Adipocyte (in vitro differentiated cells): ENCODE measurements at regions not wholly inside any gene's neighbourhood (a gene's known extent, or its start where the extent isn't known, plus 50 kb on each side); places are given as distances from the start of the nearest gene placed in this dataset.

Source experiments
- DNase-seq: peaks from one replicate; pipeline ENCODE4 v3.0.0-alpha.2; 2015; ENCODE audit warnings: low read depth
- H3K27me3 ChIP-seq: replicated peaks from 2 replicates; pipeline ENCODE4 v1.7.0; 2013; ENCODE audit warnings: mild to moderate bottlenecking, low read length, moderate library complexity; ENCODE audit not compliant: control insufficient read depth, insufficient read depth
- H3K36me3 ChIP-seq: 2 replicates; pipeline ENCODE4 v1.7.0; 2013; ENCODE audit warnings: low read length, mild to moderate bottlenecking, moderate library complexity; ENCODE audit not compliant: control insufficient read depth, insufficient read depth, severe bottlenecking
- H3K4me1 ChIP-seq: 2 replicates; pipeline ENCODE4 v1.7.0; 2013; ENCODE audit warnings: mild to moderate bottlenecking, low read length, moderate library complexity; ENCODE audit not compliant: control insufficient read depth, insufficient read depth
- H3K4me3 ChIP-seq: 2 replicates; pipeline ENCODE4 v1.7.0; 2013; ENCODE audit warnings: mild to moderate bottlenecking, low read length, moderate library complexity
- H3K9ac ChIP-seq: 2 replicates; pipeline ENCODE4 v1.7.0; 2013; ENCODE audit warnings: mild to moderate bottlenecking, low read length, moderate library complexity
- H3K9me3 ChIP-seq: 2 replicates; pipeline ENCODE4 v1.7.0; 2013; ENCODE audit warnings: mild to moderate bottlenecking, low read length, moderate library complexity; ENCODE audit not compliant: control insufficient read depth

GRCh38 chr3:99249627-99250026 lies 348.1 kb upstream of the DCBLD2 start:
- H3K9ac ChIP-seq, result peak overlapping the region; percentile 61
- H3K36me3 ChIP-seq, result no peaks in the 10 kb centered on the region

GRCh38 chr3:99248913-99249312 lies 347.4 kb upstream of the DCBLD2 start:
- H3K36me3 ChIP-seq, result no peaks in the 10 kb centered on the region
- peak overlapping the region; percentile 64 for H3K9ac ChIP-seq
- no peaks in the 10 kb centered on the region for H3K9me3 ChIP-seq
- no peak overlapping the region for H3K4me3 ChIP-seq
- no peaks in the 10 kb centered on the region for H3K27me3 ChIP-seq
- H3K4me1 ChIP-seq, result peaks cover 66% of the 10 kb centered on the region
- DNase-seq, result peak; percentile 70

More at GRCh38 chr3:99249627-99250026, 348.1 kb upstream of the DCBLD2 start:
- peak; percentile 14 for DNase-seq
- Histone ChIP-seq H3K9me3 (no peaks in the 10 kb centered on the region), H3K4me1 (peaks cover 69% of the 10 kb centered on the region), H3K4me3 (no peak overlapping the region), H3K27me3 (no peaks in the 10 kb centered on the region)

GRCh38 chr3:99248130-99248529 lies 346.6 kb upstream of the DCBLD2 start:
- no peak overlapping the region for H3K4me3 ChIP-seq
- H3K27me3 ChIP-seq, result no peaks in the 10 kb centered on the region
- H3K4me1 ChIP-seq, result peaks cover 59% of the 10 kb centered on the region
- H3K9me3 ChIP-seq, result no peaks in the 10 kb centered on the region
- H3K9ac ChIP-seq, result peak overlapping the region; percentile 64
- peak; percentile 12 for DNase-seq
- no peaks in the 10 kb centered on the region for H3K36me3 ChIP-seq

DNA sequence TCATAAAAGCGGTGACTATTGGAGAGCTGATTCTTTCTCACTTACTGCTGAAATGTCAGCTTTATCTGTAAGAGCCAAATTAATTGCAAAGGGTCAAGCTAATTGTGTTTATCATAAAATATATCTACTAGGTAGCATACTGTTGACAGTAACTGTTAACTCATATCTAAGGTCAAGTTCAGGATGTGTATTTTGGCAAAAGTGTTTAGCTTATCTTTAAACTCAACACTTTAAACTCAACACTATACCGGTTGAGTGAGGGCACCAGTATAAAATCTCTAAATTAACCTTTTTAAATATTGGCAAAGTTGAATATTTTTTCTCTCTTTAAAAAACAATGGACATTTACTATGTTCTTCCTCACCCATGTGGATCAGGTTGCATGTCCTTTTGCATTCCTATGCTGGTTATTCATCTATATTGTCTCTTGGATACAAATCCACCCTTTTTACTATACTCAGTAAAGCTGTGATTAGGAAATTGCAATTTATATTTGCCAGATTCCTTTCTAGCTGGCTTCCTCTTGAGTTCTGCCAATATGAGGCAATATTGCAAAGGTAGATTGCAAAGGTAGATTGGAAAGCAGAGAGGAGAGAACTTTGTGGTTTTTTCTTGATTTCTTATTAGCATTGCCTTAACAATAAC lies 344.6 kb upstream of the DCBLD2 start:
- H3K4me1 ChIP-seq, result peaks cover 55% of the 10 kb centered on the region
- H3K36me3 ChIP-seq, result no peaks in the 10 kb centered on the region
- peak overlapping the region; percentile 64 for H3K9ac ChIP-seq
- H3K9me3 ChIP-seq, result no peaks in the 10 kb centered on the region
- no peak overlapping the region for H3K4me3 ChIP-seq
- H3K27me3 ChIP-seq, result no peaks in the 10 kb centered on the region
- peak; percentile 64 for DNase-seq

- Histone ChIP-seq H3K36me3 (no peaks in the 10 kb centered on the region), H3K9me3 (no peaks in the 10 kb centered on the region), H3K9ac (no peak overlapping the region), H3K4me1 (peaks cover 28% of the 10 kb centered on the region), H3K4me3 (no peak overlapping the region), H3K27me3 (no peaks in the 10 kb centered on the region)
- DNase-seq, result no peak
Observed at GRCh38 chr3:99242271-99242670, 340.8 kb upstream of the DCBLD2 start.

DNA sequence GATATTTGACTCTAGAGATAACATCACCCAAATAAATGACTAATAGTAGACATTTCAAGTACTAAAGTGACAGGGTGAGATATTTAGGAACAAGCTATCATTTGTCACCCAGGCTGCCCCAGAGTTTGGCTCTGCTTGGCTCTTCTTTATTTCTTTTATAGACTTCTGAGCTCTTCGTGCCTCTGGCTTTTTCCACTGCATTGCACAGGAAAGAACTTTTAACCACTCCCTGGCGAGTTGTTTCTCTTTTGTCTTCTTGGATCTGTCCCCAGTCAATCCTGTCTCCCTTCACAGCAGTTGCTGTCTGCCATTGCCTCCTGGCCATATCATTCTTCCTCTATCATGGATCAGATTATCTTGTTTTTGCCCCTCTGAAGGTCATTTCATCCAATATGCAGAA lies 339.2 kb upstream of the DCBLD2 start:
- H3K4me1 ChIP-seq, result peaks cover 13% of the 10 kb centered on the region
- no peak overlapping the region for H3K4me3 ChIP-seq

DNA sequence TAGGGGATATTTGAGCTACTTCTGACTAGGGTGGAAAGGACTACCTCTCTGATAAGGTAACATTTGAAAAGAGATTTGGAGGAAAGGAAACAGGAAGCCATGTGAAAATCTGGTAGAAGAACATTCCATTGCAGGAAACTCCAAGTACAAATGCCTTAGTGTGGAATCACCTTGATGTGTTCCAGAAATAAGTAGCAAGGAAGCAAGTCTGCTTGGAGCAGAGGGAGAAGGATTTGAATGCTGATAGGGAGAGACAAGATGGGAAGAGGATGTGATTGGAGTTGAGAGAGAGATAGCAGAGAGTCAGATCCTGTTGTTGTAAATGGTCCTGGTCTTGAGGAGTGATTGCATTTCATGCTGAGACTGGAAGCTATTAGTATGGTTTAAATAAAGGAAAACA lies 335.1 kb upstream of the DCBLD2 start:
- no peaks in the 10 kb centered on the region for H3K9me3 ChIP-seq
- no peaks in the 10 kb centered on the region for H3K27me3 ChIP-seq
- H3K4me3 ChIP-seq, result no peak overlapping the region
- H3K4me1 ChIP-seq, result peaks cover 18% of the 10 kb centered on the region
- H3K36me3 ChIP-seq, result no peaks in the 10 kb centered on the region
- H3K9ac ChIP-seq, result no peak overlapping the region
- no peak for DNase-seq

More for the DNA sequence above, 339.2 kb upstream of the DCBLD2 start:
- H3K9me3 ChIP-seq, result no peaks in the 10 kb centered on the region
- no peaks in the 10 kb centered on the region for H3K36me3 ChIP-seq
- no peaks in the 10 kb centered on the region for H3K27me3 ChIP-seq
- DNase-seq, result peak; percentile 37
- H3K9ac ChIP-seq, result peak overlapping the region; percentile 48

DNA sequence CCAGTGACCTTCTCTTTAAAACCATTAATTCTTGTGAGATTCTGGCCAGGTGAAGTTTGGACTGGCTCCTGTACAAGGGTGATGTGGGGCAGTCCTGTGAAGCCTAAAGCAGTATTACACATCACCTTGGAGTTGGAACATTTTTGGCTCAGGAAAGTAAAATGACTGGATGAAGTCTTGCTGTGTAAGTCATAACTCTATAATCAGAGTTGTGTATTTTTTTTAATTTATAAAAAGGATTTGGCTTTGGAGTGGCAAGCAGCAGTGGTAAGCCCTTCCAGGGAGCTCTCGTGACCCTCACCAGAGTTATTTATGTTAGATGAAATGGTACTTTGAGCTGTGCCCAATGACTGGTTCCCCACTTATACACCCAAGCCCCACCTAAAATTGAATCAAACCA lies 331.2 kb upstream of the DCBLD2 start:
- DNase-seq, result no peak
- H3K9ac ChIP-seq, result no peak overlapping the region
- no peaks in the 10 kb centered on the region for H3K9me3 ChIP-seq

DNA sequence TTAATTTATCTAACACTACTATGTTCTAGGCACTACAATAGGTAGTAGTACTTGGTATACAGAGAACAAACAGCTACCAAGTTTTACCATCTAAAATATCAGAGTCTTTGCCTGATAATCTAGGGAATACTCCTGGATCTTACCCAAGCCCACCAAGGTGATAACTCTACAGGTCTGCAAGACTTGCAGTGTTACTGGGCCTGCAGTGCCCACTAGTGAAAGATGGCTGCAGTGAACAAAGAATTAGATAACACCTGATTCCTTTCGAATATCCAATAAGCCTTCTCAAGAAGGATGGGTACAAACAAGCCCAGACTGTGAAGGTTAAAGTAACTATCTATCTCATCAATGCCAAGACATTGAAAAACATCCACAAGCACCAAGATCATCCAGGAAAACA lies 317.0 kb upstream of the DCBLD2 start:
- peaks cover 15% of the 10 kb centered on the region for H3K9me3 ChIP-seq
- no peaks in the 10 kb centered on the region for H3K36me3 ChIP-seq
- no peak overlapping the region for H3K9ac ChIP-seq
- H3K4me1 ChIP-seq, result no peaks in the 10 kb centered on the region
- DNase-seq, result no peak
- no peak overlapping the region for H3K4me3 ChIP-seq
- H3K27me3 ChIP-seq, result no peaks in the 10 kb centered on the region

More for the DNA sequence above, 331.2 kb upstream of the DCBLD2 start:
- H3K4me3 ChIP-seq, result no peak overlapping the region
- H3K36me3 ChIP-seq, result no peaks in the 10 kb centered on the region
- H3K27me3 ChIP-seq, result no peaks in the 10 kb centered on the region
- H3K4me1 ChIP-seq, result peaks cover 5% of the 10 kb centered on the region

GRCh38 chr3:99212969-99213368 lies 311.5 kb upstream of the DCBLD2 start:
- H3K36me3 ChIP-seq, result no peaks in the 10 kb centered on the region
- H3K4me3 ChIP-seq, result no peak overlapping the region

DNA sequence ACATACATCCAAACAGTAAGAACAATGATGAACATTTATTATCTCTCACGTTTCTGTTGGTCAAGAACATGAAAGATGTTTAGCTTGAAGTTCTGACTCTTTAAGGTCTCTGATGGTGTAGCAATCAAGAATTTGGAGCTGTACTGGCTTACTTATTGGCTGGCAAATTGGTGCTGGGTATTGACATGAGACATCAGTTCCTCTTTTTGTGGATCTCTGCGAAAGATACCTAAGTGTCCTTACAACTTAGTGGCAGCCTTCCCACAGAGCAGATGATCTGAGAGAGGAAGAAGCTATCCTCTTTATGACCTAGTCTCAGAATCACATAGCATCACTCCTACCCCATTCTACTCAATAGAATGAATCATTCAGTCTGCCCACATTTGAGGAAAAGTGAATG lies 309.8 kb upstream of the DCBLD2 start:
- no peaks in the 10 kb centered on the region for H3K9me3 ChIP-seq
- H3K9ac ChIP-seq, result no peak overlapping the region
- H3K4me3 ChIP-seq, result no peak overlapping the region
- no peaks in the 10 kb centered on the region for H3K27me3 ChIP-seq
- H3K4me1 ChIP-seq, result no peaks in the 10 kb centered on the region
- DNase-seq, result no peak
- H3K36me3 ChIP-seq, result no peaks in the 10 kb centered on the region

More at GRCh38 chr3:99212969-99213368, 311.5 kb upstream of the DCBLD2 start:
- DNase-seq, result no peak
- H3K4me1 ChIP-seq, result no peaks in the 10 kb centered on the region
- no peak overlapping the region for H3K9ac ChIP-seq
- no peaks in the 10 kb centered on the region for H3K27me3 ChIP-seq
- H3K9me3 ChIP-seq, result no peaks in the 10 kb centered on the region

GRCh38 chr3:99199021-99199420 lies 297.5 kb upstream of the DCBLD2 start:
- no peak overlapping the region for H3K4me3 ChIP-seq
- H3K9me3 ChIP-seq, result peaks cover 7% of the 10 kb centered on the region
- H3K27me3 ChIP-seq, result no peaks in the 10 kb centered on the region
- H3K4me1 ChIP-seq, result no peaks in the 10 kb centered on the region
- DNase-seq, result no peak
- no peak overlapping the region for H3K9ac ChIP-seq
- H3K36me3 ChIP-seq, result no peaks in the 10 kb centered on the region
